Peyer's patch (tissue), 4 donors: ENCODE measurements at regions not wholly inside any gene's neighbourhood (a gene's known extent, or its start where the extent isn't known, plus 50 kb on each side); places are given as distances from the start of the nearest gene placed in this dataset.

Experiments used
- CTCF ChIP-seq, 6 experiments: fragments of 450-650 bp in 4 of 6; fragments of 200-600 bp in 2 of 6; sonication (generic) in 1 of 6; IDR thresholded peaks; one replicate each; pipeline ENCODE4 v1.5.1; 2017 to 2019; ENCODE audit warnings: antibody characterized with exemption in 6 of 6, mild to moderate bottlenecking in 3 of 6, moderate library complexity in 1 of 6
- POLR2A ChIP-seq, 2 donors: fragments of 450-650 bp; IDR thresholded peaks; one replicate each; pipeline ENCODE4 v1.5.1; 2017; ENCODE audit warnings: antibody characterized with exemption in 2 of 2, mild to moderate bottlenecking in 2 of 2, moderate library complexity in 2 of 2

- no peak for TF ChIP-seq POLR2A (IDR thresholded peaks at IDR 0.05)
- no peak for TF ChIP-seq CTCF (IDR thresholded peaks at IDR 0.05)
Observed at GRCh38 chr1:172980971-172981370, 69.8 kb downstream of the TNFSF18 start.
